ENCODE measurements at regions not wholly inside any gene's neighbourhood (a gene's known extent, or its start where the extent isn't known, plus 50 kb on each side); places are given as distances from the start of the nearest gene placed in this dataset.

- TF ChIP-seq POLR2A (IDR thresholded peaks at IDR 0.05; ENCODE audit: low read length) (no peak), GATA1 (IDR thresholded peaks at IDR 0.05; ENCODE audit: low read depth, low read length) (no peak)
Observed at GRCh38 chr21:38714999-38715398, 90.7 kb upstream of the ETS2 start.
